ENCODE measurements at regions not wholly inside any gene's neighbourhood (a gene's known extent, or its start where the extent isn't known, plus 50 kb on each side); places are given as distances from the start of the nearest gene placed in this dataset.

DNA sequence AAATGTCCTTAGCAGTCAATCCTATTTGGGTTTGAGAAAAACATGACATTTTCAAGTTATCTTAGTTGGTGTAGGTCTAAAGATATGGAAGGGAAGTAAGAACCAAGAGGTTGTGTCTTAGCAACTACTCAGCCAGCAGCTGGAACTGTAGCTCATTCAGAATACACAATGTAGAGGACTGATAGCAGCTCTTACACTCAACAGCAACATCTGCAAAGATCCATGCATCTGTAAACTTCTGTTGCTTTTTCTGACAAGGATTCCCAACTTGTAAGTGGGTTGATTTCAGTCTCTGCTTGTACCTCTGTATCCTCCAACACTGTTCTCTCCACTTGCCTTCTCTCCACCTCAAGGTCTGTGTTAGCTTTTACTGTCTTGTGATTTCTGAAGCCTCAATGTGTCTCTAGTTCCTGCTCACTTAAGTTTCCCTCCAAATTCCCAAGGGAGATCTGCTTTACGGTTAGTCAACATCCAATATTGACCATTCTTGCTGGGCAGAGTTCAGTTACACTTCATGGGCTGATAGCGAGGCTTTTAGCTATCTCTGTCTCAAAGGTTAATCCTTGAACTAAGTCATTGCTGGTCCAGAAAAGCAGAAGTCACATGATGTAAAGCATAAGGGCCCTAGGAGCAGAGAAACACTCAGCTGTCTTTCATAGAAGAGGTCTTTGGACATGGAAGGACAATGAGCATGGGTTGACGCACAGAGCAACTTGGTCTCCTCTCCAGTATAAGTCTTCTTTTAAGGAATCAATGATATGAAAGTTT is 71.6 kb upstream of the LGSN start (continued):
- TF ChIP-seq JUND (IDR thresholded peaks at IDR 0.05) (no peak), SIN3A (IDR thresholded peaks at IDR 0.05; ENCODE audit: low read depth) (no peak), CEBPB (IDR thresholded peaks at IDR 0.05; ENCODE audit: low read depth) (no peak), TCF7L2 (IDR thresholded peaks at IDR 0.05; ENCODE audit: borderline replicate concordance, extremely low read depth, insufficient read depth, insufficient read length) (no peak), POLR2A (IDR thresholded peaks at IDR 0.05; ENCODE audit: borderline replicate concordance, extremely low read depth, insufficient read depth, insufficient read length) (no peak), ZNF274 (IDR thresholded peaks at IDR 0.05; ENCODE audit: low read depth, low read length) (no peak), EZH2phosphoT487 (IDR thresholded peaks at IDR 0.05; ENCODE audit: borderline replicate concordance) (no peak)

DNA sequence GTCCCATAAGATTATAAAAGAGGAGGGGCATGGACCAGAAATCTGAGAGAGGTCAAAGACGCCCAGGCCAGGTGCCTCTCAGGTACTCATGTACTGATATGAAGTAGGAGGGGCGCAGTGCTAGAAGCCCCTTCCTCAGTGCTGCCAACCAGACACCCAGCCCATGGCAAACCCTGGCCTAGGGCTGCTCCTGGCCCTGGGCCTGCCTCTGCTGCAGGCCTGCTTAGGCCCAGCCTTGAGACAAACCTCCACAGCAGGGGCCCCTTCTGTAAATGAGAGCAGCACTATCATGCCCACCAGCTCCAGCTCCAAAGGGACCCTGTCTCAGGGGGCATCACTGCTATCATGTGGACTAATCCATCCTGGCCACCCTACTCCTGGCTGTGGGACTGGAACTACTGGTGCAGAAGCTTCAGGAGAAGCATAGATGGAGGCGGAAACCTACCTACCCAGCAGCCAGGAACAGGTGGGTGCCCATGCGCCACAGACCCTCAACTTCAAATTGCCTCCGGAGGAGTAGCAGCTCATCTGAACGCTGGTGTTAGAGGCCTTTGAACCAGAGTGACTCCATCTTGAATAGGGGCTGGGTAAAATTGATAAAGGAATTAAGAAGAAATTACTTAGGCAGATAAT is 72.4 kb upstream of the LGSN start:
- RAD21 ChIA-PET (ENCODE audit: low non-redundant PET in 1 of 2, low total read pairs in 2 of 2, uncharacterized antibody in 2 of 2, unreplicated experiment in 2 of 2): no interaction called here

More for the DNA sequence above, 72.4 kb upstream of the LGSN start:
- TF ChIP-seq, protein P1, sequence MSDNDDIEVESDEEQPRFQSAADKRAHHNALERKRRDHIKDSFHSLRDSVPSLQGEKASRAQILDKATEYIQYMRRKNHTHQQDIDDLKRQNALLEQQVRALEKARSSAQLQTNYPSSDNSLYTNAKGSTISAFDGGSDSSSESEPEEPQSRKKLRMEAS (IDR thresholded peaks at IDR 0.05): no peak
- TF ChIP-seq, protein P2, sequence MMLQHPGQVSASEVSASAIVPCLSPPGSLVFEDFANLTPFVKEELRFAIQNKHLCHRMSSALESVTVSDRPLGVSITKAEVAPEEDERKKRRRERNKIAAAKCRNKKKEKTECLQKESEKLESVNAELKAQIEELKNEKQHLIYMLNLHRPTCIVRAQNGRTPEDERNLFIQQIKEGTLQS (IDR thresholded peaks at IDR 0.05): no peak
- no peak for TF ChIP-seq SP1 (IDR thresholded peaks at IDR 0.05; ENCODE audit: low read depth)
- no peak overlapping the region for H3K4me3 ChIP-seq (replicated peaks in 1 of 2; ENCODE audit: low read depth in 1 of 2, low read length in 2 of 2)
- no peak for DNase-seq (ENCODE audit: low read depth, low spot score)
- no peaks in the 10 kb centered on the region for H3K9me3 ChIP-seq (ENCODE audit: control insufficient read depth in 1 of 2, insufficient read depth in 1 of 2, low read depth in 1 of 2, low read length in 2 of 2)
- no peaks in the 10 kb centered on the region for H3K4me1 ChIP-seq (ENCODE audit: control insufficient read depth in 1 of 2, insufficient read depth in 2 of 2, low read length in 2 of 2)
- H3K9me2 ChIP-seq (ENCODE audit: insufficient read depth): no peaks in the 10 kb centered on the region
- H3K27me3 ChIP-seq (ENCODE audit: insufficient read depth, low read length): no peaks in the 10 kb centered on the region
- no peak overlapping the region for H3K9ac ChIP-seq (ENCODE audit: low read length)
- no peaks in the 10 kb centered on the region for H4K20me1 ChIP-seq (ENCODE audit: insufficient read depth)
- H3K36me3 ChIP-seq (ENCODE audit: control insufficient read depth in 1 of 2, insufficient read depth in 2 of 2, low read length in 2 of 2): no peaks in the 10 kb centered on the region
- ATAC-seq: no peak
- ChIA-PET CTCF (no interaction called here), POLR2A (no interaction called here)
- H3K27ac ChIP-seq (ENCODE audit: low read depth, low read length): no peak overlapping the region
- H3K79me2 ChIP-seq (ENCODE audit: insufficient read depth, low read length): no peaks in the 10 kb centered on the region
- no peak overlapping the region for H3K4me2 ChIP-seq (ENCODE audit: low read length)
- no TSS peak for BruUV-seq (replicated peaks)
- no peak overlapping the region for H2AFZ ChIP-seq (ENCODE audit: low read depth, low read length, poor library complexity, severe bottlenecking)
- intact Hi-C loops (cut with micrococcal nuclease): no loop called here
